Loucy (cell line): ENCODE measurements at regions not wholly inside any gene's neighbourhood (a gene's known extent, or its start where the extent isn't known, plus 50 kb on each side); places are given as distances from the start of the nearest gene placed in this dataset.

Source experiments
- H2AFZ ChIP-seq: fragments of 200-600 bp; sonication (generic); 2 replicates; pipeline ENCODE4 v1.6.0; 2016; ENCODE audit warnings: antibody characterized with exemption, mild to moderate bottlenecking, low read length, moderate library complexity
- H3F3A ChIP-seq: fragments of 200-600 bp; 2 replicates; pipeline ENCODE4 v1.6.0; 2016; ENCODE audit warnings: antibody characterized with exemption, low read depth, mild to moderate bottlenecking
- H3K27me3 ChIP-seq: fragments of 200-600 bp; sonication (generic); 2 replicates; pipeline ENCODE4 v1.6.1; 2014; ENCODE audit warnings: low read length, mild to moderate bottlenecking; ENCODE audit not compliant: insufficient read depth, poor library complexity, severe bottlenecking
- H3K36me3 ChIP-seq: fragments of 200-600 bp; sonication (generic); 2 replicates; pipeline ENCODE4 v1.6.1; 2016; ENCODE audit warnings: low read length; ENCODE audit not compliant: insufficient read depth
- H3K4me1 ChIP-seq: fragments of 200-600 bp; sonication (generic); 2 replicates; pipeline ENCODE4 v1.5.1; 2014; ENCODE audit warnings: low read length, mild to moderate bottlenecking; ENCODE audit not compliant: insufficient read depth, poor library complexity, severe bottlenecking
- H3K4me2 ChIP-seq: fragments of 200-600 bp; sonication (generic); 2 replicates; pipeline ENCODE4 v1.6.0; 2014; ENCODE audit warnings: antibody characterized with exemption, low read length, low read depth, mild to moderate bottlenecking; ENCODE audit not compliant: poor library complexity, severe bottlenecking
- H3K4me3 ChIP-seq: fragments of 200-600 bp; sonication (generic); 2 replicates; pipeline ENCODE4 v1.5.1; 2014; ENCODE audit warnings: low read length, mild to moderate bottlenecking, mixed read lengths; ENCODE audit not compliant: poor library complexity, severe bottlenecking
- H3K79me2 ChIP-seq: fragments of 200-600 bp; sonication (generic); 2 replicates; pipeline ENCODE4 v1.6.1; 2014; ENCODE audit warnings: low read length; ENCODE audit not compliant: insufficient read depth
- H3K9ac ChIP-seq: fragments of 200-600 bp; sonication (generic); 2 replicates; pipeline ENCODE4 v1.6.0; 2014; ENCODE audit warnings: mild to moderate bottlenecking, low read depth, low read length, moderate library complexity; ENCODE audit not compliant: poor library complexity, severe bottlenecking
- H3K9me2 ChIP-seq: fragments of 200-600 bp; sonication (generic); replicated peaks from 2 replicates; pipeline ENCODE4 v1.6.1; 2016; ENCODE audit warnings: low read depth, low read length, mixed read lengths
- H3K9me3 ChIP-seq: fragments of 200-600 bp; sonication (generic); 2 replicates; pipeline ENCODE4 v1.6.1; 2014; ENCODE audit warnings: mild to moderate bottlenecking, antibody characterized with exemption, low read length, low read depth; ENCODE audit not compliant: insufficient read depth
- H4K20me1 ChIP-seq: fragments of 200-600 bp; sonication (generic); 2 replicates; pipeline ENCODE4 v1.6.0; 2014; ENCODE audit warnings: antibody characterized with exemption, low read length, mild to moderate bottlenecking; ENCODE audit not compliant: insufficient read depth, poor library complexity, severe bottlenecking
- EZH2phosphoT487 ChIP-seq: fragments of 200-600 bp; IDR thresholded peaks from 2 replicates; pipeline ENCODE4 v1.6.1; 2018; ENCODE audit warnings: antibody characterized with exemption, mild to moderate bottlenecking, moderate library complexity, borderline replicate concordance
- TF ChIP-seq, protein P1 (sequence below): fragments of 200-600 bp; sonication (generic); conservative IDR thresholded peaks from 2 replicates; pipeline ENCODE4 v1.5.1; 2014; ENCODE audit warnings: mild to moderate bottlenecking, antibody characterized with exemption, low read length

- no peaks in the 10 kb centered on the region for H3K4me1 ChIP-seq
- no peaks in the 10 kb centered on the region for H4K20me1 ChIP-seq
- TF ChIP-seq, protein P1, sequence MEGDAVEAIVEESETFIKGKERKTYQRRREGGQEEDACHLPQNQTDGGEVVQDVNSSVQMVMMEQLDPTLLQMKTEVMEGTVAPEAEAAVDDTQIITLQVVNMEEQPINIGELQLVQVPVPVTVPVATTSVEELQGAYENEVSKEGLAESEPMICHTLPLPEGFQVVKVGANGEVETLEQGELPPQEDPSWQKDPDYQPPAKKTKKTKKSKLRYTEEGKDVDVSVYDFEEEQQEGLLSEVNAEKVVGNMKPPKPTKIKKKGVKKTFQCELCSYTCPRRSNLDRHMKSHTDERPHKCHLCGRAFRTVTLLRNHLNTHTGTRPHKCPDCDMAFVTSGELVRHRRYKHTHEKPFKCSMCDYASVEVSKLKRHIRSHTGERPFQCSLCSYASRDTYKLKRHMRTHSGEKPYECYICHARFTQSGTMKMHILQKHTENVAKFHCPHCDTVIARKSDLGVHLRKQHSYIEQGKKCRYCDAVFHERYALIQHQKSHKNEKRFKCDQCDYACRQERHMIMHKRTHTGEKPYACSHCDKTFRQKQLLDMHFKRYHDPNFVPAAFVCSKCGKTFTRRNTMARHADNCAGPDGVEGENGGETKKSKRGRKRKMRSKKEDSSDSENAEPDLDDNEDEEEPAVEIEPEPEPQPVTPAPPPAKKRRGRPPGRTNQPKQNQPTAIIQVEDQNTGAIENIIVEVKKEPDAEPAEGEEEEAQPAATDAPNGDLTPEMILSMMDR, result no peak
- TF ChIP-seq EZH2phosphoT487, result no peak
- H2AFZ ChIP-seq, result no peak overlapping the region
- H3K9me3 ChIP-seq, result no peaks in the 10 kb centered on the region
- H3K4me3 ChIP-seq, result no peak overlapping the region
- no peaks in the 10 kb centered on the region for H3K36me3 ChIP-seq
- H3K79me2 ChIP-seq, result no peaks in the 10 kb centered on the region
- H3F3A ChIP-seq, result no peaks in the 10 kb centered on the region
- H3K4me2 ChIP-seq, result no peak overlapping the region
- H3K27me3 ChIP-seq, result no peaks in the 10 kb centered on the region
- H3K9ac ChIP-seq, result no peak overlapping the region
- no peaks in the 10 kb centered on the region for H3K9me2 ChIP-seq
These were observed 87.0 kb upstream of the ATP1B1 start for GRCh38 chr1:169019419-169020058.

DNA sequence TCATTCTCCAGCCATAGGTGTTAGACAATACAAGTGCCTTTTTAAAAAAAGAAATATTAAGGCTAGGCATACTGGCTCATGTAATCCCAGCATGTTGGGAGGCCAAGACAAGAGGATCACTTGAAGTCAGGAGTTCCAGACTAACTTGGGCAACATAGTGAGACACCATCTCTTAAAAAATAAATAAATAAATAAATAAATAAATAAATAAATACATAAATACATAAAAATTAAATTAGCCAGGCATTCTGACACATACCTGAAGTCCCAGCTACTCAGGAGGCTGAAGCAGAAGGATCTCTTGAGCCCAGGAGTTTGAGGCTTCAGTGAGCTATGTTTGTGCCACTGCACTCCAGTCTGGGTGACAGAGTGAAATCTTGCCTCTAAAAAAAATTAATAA is 85.8 kb upstream of the ATP1B1 start:
- Histone ChIP-seq H2AFZ (no peak overlapping the region), H3K79me2 (no peaks in the 10 kb centered on the region), H3K27me3 (no peaks in the 10 kb centered on the region), H3K4me2 (no peak overlapping the region), H3K9ac (no peak overlapping the region), H3K9me3 (no peaks in the 10 kb centered on the region), H4K20me1 (no peaks in the 10 kb centered on the region), H3K4me1 (no peaks in the 10 kb centered on the region), H3K9me2 (no peaks in the 10 kb centered on the region), H3K4me3 (no peak overlapping the region), H3F3A (no peaks in the 10 kb centered on the region), H3K36me3 (no peaks in the 10 kb centered on the region)
- no peak for TF ChIP-seq EZH2phosphoT487
- TF ChIP-seq, protein P1, result no peak

GRCh38 chr1:169022648-169023047 is 83.8 kb upstream of the ATP1B1 start:
- Histone ChIP-seq H3K9ac (no peak overlapping the region), H3K9me3 (no peaks in the 10 kb centered on the region), H2AFZ (no peak overlapping the region), H4K20me1 (no peaks in the 10 kb centered on the region), H3K36me3 (no peaks in the 10 kb centered on the region), H3K9me2 (no peaks in the 10 kb centered on the region), H3K4me2 (no peak overlapping the region), H3K4me1 (no peaks in the 10 kb centered on the region), H3K79me2 (no peaks in the 10 kb centered on the region), H3K4me3 (no peak overlapping the region), H3F3A (no peaks in the 10 kb centered on the region), H3K27me3 (no peaks in the 10 kb centered on the region)
- TF ChIP-seq, protein P1, result no peak
- no peak for TF ChIP-seq EZH2phosphoT487
